ENCODE measurements at regions not wholly inside any gene's neighbourhood (a gene's known extent, or its start where the extent isn't known, plus 50 kb on each side); places are given as distances from the start of the nearest gene placed in this dataset.
"Not testable (repeated sequence)": the region's sequence is repeated elsewhere in the genome, so short reads cannot be mapped to it uniquely, and the experiment has no call there.

DNA sequence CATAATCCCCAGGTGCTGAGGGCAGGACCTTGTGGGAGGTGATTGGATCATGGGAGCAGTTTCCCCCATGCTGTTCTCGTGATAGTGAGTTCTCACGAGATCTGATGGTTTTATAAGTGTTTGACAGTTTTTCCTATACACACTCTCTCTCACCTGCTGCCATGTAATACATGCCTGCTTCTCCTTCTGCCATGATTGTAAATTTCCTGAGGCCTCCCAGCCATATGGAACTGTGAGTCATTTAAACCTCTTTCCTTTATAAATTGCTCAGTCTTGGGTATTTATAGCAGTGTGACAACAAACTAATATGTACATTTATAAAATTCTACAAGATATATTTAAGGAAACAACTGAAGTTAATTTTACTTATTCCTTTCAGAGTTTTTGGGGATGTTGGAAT, 170.8 kb upstream of the BET1 start:
- DNase-seq, result no peak

DNA sequence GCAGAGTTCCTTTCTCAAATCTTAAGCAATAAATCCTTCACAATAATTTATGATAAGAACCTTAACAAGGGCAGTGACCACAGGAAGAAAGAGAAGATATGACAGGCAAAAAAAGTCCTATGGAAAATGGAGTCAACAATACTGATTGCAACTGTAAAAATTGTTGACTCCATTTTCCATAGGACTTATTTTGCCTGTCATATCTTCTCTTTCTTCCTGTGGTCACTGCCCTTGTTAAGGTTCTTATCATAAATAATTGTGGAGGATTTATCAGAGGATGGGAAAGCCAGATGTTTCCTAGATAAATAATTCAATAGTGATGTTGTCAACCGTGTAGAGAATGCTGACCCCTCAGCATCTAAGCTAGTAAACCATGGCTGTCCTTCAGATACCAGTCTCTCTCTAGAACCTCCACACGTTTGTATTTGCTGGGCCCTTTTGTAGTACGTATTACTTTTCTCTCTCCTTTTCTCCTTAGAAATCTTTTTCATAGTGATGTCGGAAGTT, 172.6 kb upstream of the BET1 start:
- DNase-seq, result no peak

DNA sequence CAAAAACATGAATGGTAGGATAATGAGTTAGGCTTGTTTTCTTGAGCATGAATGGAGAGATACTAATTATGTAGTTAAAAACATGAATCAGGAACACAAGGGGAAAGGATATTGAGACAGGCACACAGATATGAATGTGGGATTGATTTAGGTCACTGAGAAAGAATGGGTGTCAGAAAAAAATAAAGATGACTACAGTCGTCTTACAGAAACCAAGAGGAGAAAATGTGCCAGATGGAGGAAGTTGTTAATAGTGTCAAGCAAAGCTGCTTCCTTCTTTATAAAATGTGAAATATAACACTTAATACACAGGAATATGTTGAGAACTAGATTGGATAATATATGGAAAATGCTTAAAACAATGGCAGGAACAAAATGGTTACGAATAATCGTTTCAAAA, 173.3 kb upstream of the BET1 start:
- DNase-seq, result no peak

DNA sequence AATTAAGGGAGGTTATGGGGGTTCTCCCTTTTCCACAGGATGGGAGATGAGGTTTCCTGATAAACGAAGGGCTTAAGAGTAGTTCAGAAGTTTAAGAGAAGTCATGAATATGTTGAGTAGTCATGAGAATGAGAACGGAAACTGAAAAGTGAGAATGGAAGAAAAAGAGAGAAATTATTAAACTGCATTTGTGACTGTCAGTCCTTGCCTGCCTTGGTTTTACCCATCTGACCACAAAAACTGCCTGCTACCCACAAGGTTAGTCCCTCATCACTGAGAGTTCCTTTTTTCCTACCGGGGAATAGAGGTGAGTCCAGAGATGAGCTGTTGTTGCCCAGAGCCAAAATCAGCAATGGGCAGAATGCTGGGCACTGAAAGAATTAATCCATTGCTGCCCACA, 174.1 kb upstream of the BET1 start:
- no peak for DNase-seq

DNA sequence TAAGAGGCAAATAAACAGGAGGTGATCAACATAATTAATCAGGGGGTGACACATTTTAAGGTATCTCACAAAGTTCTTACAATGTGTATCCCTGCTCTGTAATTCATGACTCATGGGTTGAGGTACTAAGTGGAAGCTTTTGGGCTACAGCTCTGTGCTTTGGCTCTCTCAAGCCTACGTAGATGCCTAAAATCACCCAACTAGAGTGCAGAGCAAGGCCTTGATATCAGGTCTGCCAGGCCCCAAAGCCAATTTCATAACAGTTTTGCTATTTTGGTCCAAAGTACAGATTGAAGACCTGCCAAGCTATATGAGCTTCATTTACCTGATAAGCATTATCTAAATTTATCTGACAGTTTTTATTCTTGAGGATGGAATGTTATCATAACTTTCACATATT, 175.3 kb upstream of the BET1 start:
- DNase-seq, result no peak

DNA sequence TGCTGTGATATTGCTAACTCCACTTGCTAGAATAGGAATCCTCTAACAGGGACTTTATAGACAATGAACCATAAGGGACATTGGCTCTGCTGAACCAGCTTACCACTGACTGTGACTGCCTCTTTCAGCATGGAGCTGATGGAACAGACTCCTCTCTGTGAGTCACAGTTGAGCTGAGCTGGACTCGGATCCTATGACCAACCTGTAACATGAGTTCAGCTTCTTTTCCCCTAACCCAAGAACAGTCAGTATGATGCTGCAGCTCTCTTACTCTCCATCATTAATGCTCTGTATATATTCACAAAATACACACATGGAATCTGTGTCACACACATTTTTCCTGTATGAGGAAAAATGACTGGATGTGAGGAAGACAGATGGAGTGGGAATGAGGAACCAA, 177.9 kb upstream of the BET1 start:
- peak; percentile 65 for DNase-seq

DNA sequence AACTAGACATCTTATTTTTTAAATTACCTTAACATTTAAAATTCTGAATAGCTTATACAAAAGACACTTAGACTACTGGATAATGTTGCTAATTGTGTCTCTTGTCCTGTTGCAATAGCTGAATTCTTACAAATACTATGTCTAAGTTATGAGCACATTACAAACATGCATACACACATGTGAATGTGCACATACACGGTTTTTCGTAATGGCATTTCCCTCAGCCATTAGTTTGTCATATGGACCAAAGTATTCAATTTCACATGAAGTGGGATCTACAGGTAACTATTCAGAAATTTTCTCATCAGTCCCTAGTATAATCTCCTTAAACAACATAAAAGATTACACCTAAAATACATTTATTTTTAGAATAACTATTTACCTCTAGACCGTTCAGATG, 178.6 kb upstream of the BET1 start:
- no peak for DNase-seq

DNA sequence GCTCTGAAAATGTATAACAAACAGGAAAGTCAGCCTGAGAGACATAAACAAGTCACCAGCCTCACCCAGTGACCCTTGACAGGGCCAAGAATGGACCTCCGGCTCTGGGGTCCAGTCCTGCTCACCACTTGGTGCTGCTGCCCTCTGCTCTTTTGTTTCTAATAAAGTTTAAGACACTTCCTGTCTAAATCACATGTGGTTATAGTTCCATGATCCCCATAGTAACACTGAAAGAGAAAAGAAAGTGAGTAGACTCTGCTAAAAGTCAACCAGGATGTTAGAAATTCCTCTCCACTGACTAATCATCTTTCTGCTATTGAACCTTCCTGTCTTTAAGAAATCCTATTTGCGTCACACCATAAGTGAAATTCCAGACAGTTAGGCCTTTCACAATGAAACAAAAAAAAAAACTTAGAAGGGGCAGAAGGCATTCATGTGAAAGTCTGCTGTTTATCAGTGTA, 179.2 kb upstream of the BET1 start:
- peak; percentile 99 for DNase-seq

DNA sequence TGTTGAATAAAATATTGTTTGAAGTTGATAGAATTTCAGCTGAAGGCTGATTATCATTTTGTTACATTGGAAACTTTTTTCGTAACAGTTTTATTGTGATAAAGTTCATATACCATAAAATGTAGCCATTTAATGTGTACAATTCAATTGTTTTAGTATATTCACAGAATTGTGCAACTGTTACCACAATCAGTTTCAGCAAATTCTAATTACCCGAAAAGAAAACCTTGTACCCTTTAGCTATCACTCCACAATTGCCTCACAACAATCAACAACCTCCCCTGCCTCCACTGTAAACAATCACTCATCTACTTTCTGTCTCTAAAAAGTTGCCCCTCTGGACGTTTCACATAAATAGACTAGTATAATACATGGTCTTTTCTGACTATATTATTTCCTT, 179.7 kb upstream of the BET1 start:
- DNase-seq, result no peak

DNA sequence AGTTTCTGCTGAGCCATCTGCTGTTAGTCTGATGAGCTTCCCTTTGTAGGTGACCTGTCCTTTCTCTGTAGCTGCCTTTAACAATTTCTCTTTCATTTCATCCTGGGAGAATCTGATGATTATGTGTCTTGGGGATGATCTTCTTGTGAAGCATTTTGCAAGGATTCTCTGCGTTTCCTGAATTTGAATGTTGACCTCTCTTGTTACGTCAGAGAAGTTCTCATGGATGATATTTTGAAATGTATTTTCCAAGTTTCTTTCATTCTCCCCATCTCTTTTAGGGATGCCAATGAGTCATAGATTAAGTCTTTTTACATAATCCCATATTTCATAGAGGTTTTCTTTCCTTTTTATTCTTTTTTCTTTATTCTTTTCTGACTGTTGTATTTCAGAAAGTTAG, 184.2 kb upstream of the BET1 start:
- no peak for DNase-seq

DNA sequence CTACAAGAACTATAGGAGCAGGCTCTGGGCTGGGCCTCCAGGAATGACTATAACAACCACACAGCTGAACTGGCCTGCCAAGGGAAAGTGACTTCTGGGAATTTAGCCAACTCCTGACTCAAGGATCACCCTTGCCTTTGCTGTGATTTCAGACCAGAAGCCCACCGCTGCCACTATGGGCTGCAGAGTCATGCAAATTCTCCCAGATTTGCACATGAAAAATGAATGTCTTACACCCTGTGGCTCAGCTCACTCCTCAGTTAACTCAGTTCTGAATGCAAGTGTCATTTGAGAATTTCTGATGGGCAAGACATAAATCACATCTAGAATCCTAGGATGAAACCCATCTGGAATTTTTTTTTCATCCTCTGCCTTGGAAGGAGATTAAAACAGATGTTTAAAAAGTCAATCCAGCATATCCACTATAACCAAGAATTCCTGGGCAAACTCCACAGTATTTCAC, 186.5 kb upstream of the BET1 start:
- peak; percentile 98 for DNase-seq

DNA sequence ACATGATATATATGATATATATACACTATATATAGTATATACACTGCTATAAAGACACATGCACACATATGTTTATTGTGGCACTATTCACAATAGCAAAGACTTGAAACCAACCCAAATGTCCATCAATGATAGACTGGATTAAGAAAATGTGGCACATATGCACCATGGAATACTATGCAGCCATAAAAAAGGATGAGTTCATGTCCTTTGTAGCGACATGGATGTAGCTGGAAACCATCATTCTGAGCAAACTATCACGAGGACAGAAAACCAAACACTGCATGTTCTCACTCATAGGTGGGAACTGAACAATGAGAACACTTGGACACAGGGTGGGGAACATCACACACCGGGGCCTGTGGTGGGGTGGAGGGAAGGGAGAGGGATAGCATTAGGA, 190.3 kb upstream of the BET1 start:
- DNase-seq, result not testable (repeated sequence)

DNA sequence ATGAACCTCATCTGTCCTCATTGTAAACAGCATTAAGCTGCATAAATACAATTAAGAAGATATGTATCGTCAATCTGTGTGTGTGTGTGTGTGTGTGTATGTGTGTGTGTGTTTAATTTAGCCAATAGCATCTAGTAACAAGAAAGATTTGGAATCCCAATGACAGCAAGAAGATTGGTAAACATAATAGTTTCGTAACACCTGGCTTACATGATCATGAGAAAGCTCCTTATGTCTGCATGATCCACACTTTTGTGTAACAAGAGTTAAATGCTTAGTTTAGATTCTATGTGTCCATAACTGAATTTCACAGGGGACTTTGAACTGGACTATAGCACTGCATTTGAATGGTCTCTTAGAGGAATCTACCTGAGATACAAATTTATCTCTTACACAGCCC, 191.0 kb upstream of the BET1 start:
- DNase-seq, result no peak

DNA sequence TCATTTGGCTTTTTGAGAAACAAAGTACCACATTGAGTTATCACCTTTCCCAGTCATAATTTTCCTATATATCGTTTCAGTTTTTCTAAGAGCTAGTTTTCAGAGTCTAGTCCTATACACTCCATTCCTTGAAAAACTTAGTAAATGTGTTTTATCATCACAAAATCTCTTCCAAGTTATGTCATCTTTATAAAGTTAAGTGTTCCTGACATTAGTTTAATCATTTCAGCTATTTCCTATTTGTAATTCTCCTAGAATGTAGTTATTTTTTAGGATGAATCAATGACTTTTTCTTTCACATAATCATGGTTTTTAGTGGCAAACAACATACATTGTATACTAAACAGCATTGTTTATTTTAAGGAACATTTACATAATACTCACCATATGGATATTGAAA, 191.7 kb upstream of the BET1 start:
- DNase-seq, result no peak

DNA sequence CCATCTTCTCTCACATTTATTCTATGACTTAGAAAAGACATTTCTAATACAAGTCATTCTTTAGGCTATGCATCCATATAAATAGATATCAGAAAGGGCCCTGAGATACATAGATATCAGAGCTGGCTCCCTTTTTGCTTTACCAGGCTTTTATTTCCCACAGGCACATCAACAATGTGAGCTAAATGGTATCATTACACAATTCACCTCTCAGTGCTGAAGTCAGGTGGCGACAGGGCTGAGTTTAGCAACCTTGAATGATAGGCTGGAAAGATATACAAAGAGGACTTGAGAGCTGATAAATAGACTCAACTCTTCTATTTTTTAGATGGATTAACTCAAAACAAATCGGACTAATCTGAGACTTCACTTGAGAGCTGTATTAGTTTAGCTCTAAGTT, 189.2 kb upstream of the COL1A2 start:
- no peak for DNase-seq

DNA sequence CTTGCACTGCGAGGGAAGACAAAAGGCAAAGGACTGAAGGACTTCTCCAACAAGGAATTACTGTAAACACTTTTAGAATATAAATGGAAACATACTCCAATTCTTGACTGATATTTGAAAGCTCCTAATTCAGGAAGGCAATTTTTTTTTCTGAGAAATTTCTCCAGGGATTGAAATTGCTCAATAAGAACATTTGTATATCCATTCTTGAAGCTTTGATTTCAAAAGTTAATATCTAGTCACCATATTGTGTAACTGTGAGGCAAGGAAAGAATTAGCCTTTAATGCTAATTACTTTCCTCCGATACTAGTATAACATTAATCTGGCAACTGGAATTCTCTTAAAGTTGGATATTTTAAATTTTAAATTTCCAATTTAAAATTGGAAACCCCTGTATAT, 188.4 kb upstream of the COL1A2 start:
- DNase-seq, result no peak

DNA sequence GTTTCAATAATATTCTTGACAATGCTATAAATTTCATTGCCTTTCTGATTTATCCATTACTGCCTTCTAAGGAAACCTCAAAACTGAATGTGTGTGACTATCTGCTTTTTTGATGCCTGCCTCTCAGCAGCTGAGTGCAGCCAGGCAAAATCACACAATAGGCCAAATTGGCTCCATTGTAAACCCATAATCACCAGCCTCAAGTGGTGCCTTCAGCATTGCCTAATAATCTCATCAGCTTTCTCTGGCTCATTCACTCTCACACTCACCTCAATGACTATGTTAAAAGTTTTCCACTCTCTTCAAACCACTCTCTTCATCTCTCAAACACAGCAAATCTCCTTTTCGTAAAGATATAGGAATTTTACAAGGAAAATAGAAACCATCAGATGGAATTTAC, 182.5 kb upstream of the COL1A2 start:
- no peak for DNase-seq

DNA sequence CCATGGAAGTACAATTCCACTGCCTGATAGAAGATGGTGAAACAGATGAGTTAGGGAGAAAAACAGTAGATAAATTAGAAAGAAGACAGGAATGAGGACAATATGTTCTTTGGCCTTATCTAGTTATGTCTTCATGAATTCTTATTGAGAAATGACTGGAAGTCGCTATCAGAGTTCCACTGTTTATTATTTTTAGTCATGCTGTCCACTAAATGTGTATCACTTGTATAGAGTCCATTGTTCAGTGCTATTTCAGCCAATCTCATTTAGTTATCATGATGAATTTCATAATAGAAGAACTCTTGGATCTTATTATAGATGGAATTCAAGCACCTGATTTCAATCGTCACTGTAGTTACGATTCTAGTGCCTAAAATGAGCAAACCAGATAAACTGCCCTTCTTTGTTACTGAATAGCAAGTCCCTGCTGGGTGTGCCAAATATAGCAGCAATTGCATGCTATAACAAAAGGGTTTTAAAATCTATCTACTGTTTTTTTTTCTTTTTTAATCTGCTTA, 177.7 kb upstream of the COL1A2 start:
- no peak for DNase-seq

DNA sequence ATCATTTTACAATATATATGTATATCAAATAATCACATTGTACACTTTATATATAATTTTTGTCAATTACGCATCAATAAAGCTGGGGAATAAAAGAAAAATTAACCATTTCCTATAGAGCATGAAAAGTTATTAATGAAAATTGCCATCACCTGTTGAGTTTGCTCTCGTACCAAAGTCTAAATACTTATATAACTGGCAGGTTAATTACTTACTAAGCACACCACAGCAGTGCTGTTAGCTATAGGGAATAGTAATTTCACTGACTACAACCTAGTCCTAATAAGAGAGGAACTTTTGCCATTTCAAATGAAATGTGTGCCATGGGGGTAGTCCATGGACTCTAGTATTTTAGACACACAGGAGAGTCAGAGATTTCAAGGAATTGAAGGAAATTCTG, 176.9 kb upstream of the COL1A2 start:
- DNase-seq, result no peak

DNA sequence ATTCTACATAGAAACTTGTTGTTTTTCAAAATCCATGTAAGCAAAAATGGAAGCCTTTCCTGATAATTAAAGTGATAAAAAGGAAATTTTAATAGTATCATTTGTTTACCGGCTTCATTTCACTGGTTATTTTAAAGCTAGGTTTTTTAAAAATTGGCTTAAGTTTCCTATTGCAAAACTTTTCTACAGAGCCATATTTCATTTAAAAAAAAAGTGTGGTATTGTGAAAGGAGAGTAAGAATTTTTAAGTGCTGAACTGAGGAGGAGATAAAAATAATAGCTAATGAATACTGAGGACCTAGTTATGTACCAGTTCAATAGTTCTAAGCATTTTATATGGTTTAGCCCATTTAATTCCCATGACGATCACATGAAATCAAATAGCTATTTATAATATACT, 172.2 kb upstream of the COL1A2 start:
- no peak for DNase-seq

DNA sequence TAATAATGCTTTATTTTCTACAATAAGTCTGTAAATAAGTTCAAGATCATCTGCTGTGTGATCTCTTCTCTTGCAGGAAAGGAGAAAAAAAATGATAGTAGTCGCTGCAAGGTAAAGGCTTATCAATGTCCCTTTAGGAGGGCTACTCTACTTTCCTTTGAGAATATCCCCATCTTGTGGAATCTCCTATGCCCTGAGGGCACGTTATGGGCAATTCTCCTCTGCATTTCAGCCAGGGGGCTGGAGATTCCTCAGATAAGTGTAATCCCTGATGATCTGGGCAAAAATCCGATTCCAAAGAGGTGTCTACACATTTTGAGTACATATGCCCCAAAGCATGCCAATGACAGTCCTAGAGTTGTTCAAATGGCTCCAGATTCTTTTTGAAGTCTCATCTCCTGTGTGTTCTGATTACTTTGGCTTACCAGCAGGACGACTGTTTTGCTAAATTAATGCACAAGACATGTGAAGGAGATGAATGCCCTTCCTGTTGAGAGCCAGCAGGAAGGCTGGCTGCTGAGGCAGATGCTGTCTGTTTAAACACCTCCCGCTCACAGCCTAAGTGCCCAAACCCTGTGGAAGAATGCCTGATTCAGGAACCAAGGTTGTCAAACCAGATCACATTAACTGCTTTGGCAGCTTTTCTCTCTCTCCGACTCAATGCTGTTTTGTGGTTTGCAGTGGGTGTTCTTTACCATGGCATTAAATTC, 171.2 kb upstream of the COL1A2 start:
- peak; percentile 63 for DNase-seq

DNA sequence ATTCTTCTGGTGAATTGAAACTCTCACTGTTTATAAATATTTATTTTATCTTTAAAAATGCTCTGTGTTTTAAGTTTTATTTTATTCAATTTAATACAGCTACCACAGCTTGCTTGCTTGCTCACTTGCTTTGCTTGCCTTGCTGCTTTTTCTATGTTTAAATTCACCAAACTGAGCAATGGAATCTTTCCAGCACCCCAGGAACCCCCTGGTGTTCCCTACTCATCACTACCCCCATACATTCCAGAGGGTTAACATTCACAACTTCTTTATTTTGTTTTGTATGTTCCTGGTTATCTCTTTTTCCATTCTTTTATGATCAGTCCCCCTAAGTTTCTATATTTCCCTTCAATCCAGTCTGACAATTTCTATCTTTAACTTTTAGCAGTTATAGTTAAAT, 166.5 kb upstream of the COL1A2 start:
- peak; percentile 40 for DNase-seq

DNA sequence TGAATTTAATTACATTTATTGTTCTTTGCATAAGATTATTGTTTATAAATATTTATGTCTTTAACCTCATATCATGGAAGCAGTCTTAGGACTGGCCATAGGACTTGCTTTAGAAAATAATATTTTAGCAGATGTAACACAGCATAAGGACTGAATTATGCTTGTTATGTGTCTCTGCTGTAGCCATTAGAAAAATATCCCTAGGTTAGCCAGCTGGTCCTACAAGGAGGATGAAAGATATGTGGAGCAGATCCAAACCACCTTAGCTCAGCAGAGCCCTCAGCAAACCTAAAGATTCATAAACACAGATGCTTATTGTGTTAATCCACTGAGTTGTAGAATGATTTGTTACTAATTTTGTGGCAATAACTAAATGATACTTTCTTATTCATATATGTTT, 166.0 kb upstream of the COL1A2 start:
- peak; percentile 3 for DNase-seq

DNA sequence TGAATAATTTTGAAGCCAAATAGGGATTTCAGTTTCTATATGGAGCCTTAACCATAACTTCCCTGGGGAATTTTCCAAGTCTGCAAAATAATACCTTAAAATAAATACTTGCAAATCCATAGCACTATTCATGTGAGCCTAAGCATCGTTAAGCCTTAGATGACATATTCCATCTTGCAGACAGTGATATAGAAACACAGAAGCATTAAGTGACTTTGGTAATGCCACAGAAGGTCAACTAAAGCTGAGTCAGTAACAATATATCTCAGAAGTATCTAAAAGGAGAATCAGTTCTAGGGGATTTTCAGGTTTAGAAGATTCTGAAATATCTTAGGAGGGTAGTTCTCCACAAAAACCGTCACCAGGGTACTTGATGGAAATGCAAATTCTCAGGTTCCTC, 163.4 kb upstream of the COL1A2 start:
- peak; percentile 9 for DNase-seq

DNA sequence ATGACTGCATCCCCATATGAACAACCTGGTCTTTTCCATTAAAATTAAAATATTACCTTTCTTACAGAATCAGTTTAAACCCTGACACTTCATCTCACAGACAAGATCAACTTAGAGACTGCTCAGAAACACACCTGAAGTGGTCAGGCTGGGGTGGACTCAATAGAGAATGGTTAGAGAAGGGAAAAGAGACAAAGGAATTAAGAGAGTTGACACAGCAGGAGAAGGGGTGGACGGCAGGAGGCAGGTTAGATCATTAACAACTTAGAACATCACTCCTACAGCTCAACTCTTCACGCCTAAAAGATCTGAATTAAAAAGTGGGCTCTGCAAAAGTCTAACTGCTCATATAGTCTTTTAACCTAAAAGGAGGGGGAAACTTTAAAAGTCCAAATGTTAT, 157.7 kb upstream of the COL1A2 start:
- no peak for DNase-seq

All from fibroblast of skin of scalp (primary cell).